ENCODE measurements at regions not wholly inside any gene's neighbourhood (a gene's known extent, or its start where the extent isn't known, plus 50 kb on each side); places are given as distances from the start of the nearest gene placed in this dataset.

GRCh38 chr5:160507221-160507721, 85.6 kb downstream of the PTTG1 start:
- H3K9ac ChIP-seq (ENCODE audit: insufficient read depth in 1 of 2, low read length in 2 of 2), result no peak overlapping the region
- H3K4me3 ChIP-seq, result no peak overlapping the region
- H3K4me1 ChIP-seq (ENCODE audit: control insufficient read depth in 5 of 5, insufficient read depth in 5 of 5, low read length in 5 of 5), result peaks cover 0 to 4% (median 0%) of the 10 kb centered on the region in 5 donors
- DNase-seq (no peak), ATAC-seq (ENCODE audit: insufficient read depth, low FRiP score) (no peak)
- no peak overlapping the region for H3K27ac ChIP-seq (ENCODE audit: low read depth in 1 of 2, low read length in 1 of 2)
- H3K9me3 ChIP-seq (ENCODE audit: control insufficient read depth in 4 of 4, insufficient read depth in 3 of 4, low read length in 3 of 4), result no peaks in the 10 kb centered on the region
- 55 to 63% methylated on average over 5 of the region's 5 CpGs for WGBS, 2 donors
- TF ChIP-seq CTCF (IDR thresholded peaks at IDR 0.05; ENCODE audit: control extremely low read depth, extremely low read depth), result no peak
- no peaks in the 10 kb centered on the region for H3K36me3 ChIP-seq (ENCODE audit: control insufficient read depth in 4 of 4, insufficient read depth in 4 of 4, low read length in 4 of 4)
- peaks cover 0 to 5% (median 0%) of the 10 kb centered on the region in 3 donors for H3K27me3 ChIP-seq (ENCODE audit: control insufficient read depth in 3 of 3, insufficient read depth in 3 of 3, low read length in 2 of 3)

- Histone ChIP-seq H3K9ac (ENCODE audit: insufficient read depth in 1 of 2, low read length in 2 of 2) (no peak overlapping the region), H3K27me3 (ENCODE audit: control insufficient read depth in 3 of 3, insufficient read depth in 3 of 3, low read length in 2 of 3) (peaks cover 0 to 5% (median 0%) of the 10 kb centered on the region in 3 donors), H3K36me3 (ENCODE audit: control insufficient read depth in 4 of 4, insufficient read depth in 4 of 4, low read length in 4 of 4) (no peaks in the 10 kb centered on the region), H3K27ac (ENCODE audit: low read depth in 1 of 2, low read length in 1 of 2) (no peak overlapping the region), H3K4me3 (no peak overlapping the region), H3K4me1 (ENCODE audit: control insufficient read depth in 5 of 5, insufficient read depth in 5 of 5, low read length in 5 of 5) (peaks cover 0 to 4% (median 0%) of the 10 kb centered on the region in 5 donors), H3K9me3 (ENCODE audit: control insufficient read depth in 4 of 4, insufficient read depth in 3 of 4, low read length in 3 of 4) (no peaks in the 10 kb centered on the region)
- DNase-seq (peak; percentile 69 to 88 (median 82)), ATAC-seq (ENCODE audit: insufficient read depth, low FRiP score) (peak; percentile 89)
- 9 to 10% methylated on average over 9 of the region's 9 CpGs for WGBS, 2 donors
- TF ChIP-seq CTCF (IDR thresholded peaks at IDR 0.05; ENCODE audit: control extremely low read depth, extremely low read depth), result peak; percentile 93
These were observed 87.2 kb downstream of the PTTG1 start for GRCh38 chr5:160508780-160509361.

GRCh38 chr5:160511280-160511929, 89.8 kb downstream of the PTTG1 start:
- Histone ChIP-seq H3K36me3 (ENCODE audit: control insufficient read depth in 4 of 4, insufficient read depth in 4 of 4, low read length in 4 of 4) (no peaks in the 10 kb centered on the region), H3K4me3 (no peak overlapping the region), H3K27me3 (ENCODE audit: control insufficient read depth in 3 of 3, insufficient read depth in 3 of 3, low read length in 2 of 3) (peaks cover 0 to 5% (median 0%) of the 10 kb centered on the region in 3 donors), H3K9me3 (ENCODE audit: control insufficient read depth in 4 of 4, insufficient read depth in 3 of 4, low read length in 3 of 4) (no peaks in the 10 kb centered on the region), H3K9ac (ENCODE audit: insufficient read depth in 1 of 2, low read length in 2 of 2) (no peak overlapping the region), H3K4me1 (ENCODE audit: control insufficient read depth in 5 of 5, insufficient read depth in 5 of 5, low read length in 5 of 5) (no peaks in the 10 kb centered on the region), H3K27ac (ENCODE audit: low read depth in 1 of 2, low read length in 1 of 2) (no peak overlapping the region)
- ATAC-seq (ENCODE audit: insufficient read depth, low FRiP score) (no peak), DNase-seq (no peak)
- WGBS, 2 donors, result 66 to 83% methylated on average over 12 of the region's 12 CpGs
- no peak for TF ChIP-seq CTCF (IDR thresholded peaks at IDR 0.05; ENCODE audit: control extremely low read depth, extremely low read depth)
